HCT116 (cell line): ENCODE measurements at regions not wholly inside any gene's neighbourhood (a gene's known extent, or its start where the extent isn't known, plus 50 kb on each side); places are given as distances from the start of the nearest gene placed in this dataset.

ENCODE experiments used
- ATAC-seq: fragments of 200-7000 bp; cut with Tn5 transposase; 2 replicates; pipeline ENCODE4 v1.9.1; 2020; ENCODE audit warnings: mild to moderate bottlenecking, moderate library complexity
- BruUV-seq: library from RNA; stranded (reverse); fragments of 400-500 nt; replicated peaks from 2 replicates; lab custom pipeline; 2021; lab: Mats Ljungman, UMichigan
- CTCF ChIA-PET: fragments of 300-600 bp; sonication (Branson Sonifier 250); formaldehyde crosslinking; loops from one replicate; lab custom pipeline; 2021; ENCODE audit warnings: antibody characterized with exemption; lab: Charles Lee
- POLR2A ChIA-PET: fragments of 300-600, 350-600 bp; sonication (Branson Sonifier 250); formaldehyde crosslinking; loops from one replicate; lab custom pipeline; 2021; ENCODE audit warnings: antibody characterized with exemption; lab: Charles Lee
- RAD21 ChIA-PET, 2 experiments: fragments of 300-600 bp; sonication (Branson Sonifier 250); formaldehyde crosslinking; loops; one replicate each; lab custom pipeline; 2023; ENCODE audit warnings: low total read pairs in 2 of 2; ENCODE audit not compliant: uncharacterized antibody in 2 of 2, unreplicated experiment in 2 of 2, low non-redundant PET in 1 of 2; lab: Charles Lee
- DNase-seq: peaks from one replicate; pipeline ENCODE4 v3.0.0-alpha.2; 2010; ENCODE audit warnings: low read depth, low spot score
- H2AFZ ChIP-seq: fragments of 200-600 bp; shearing (Covaris generic), sonication (generic); 2 replicates; pipeline ENCODE4 v1.6.1; 2017; ENCODE audit warnings: low read depth, mixed run types, mixed read lengths, antibody characterized with exemption, low read length; ENCODE audit not compliant: poor library complexity, severe bottlenecking
- H3K27ac ChIP-seq: 2 replicates; pipeline ENCODE4 v1.5.1; 2012; ENCODE audit warnings: low read depth, low read length
- H3K27me3 ChIP-seq: fragments of 200-600 bp; sonication (generic); 2 replicates; pipeline ENCODE4 v1.6.1; 2016; ENCODE audit warnings: mixed run types, low read length, mixed read lengths; ENCODE audit not compliant: insufficient read depth
- H3K36me3 ChIP-seq, 2 experiments: fragments of 200-500 bp in 1 of 2; fragments of 200-600 bp in 1 of 2; sonication (Bioruptor generic) in 1 of 2; sonication (generic) in 1 of 2; 2 replicates each; pipeline versions ENCODE4 v1.5.1 to v1.6.1; 2014 to 2016; ENCODE audit warnings: low read length in 2 of 2, inconsistent platforms in 1 of 2, mixed read lengths in 1 of 2, mixed run types in 1 of 2; ENCODE audit not compliant: insufficient read depth in 2 of 2, control insufficient read depth in 1 of 2
- H3K4me1 ChIP-seq, 2 experiments: fragments of 200-600 bp in 1 of 2; sonication (generic) in 1 of 2; 2 replicates each; pipeline versions ENCODE4 v1.5.1 to v1.6.1; 2012 to 2017; ENCODE audit warnings: low read length in 2 of 2, inconsistent platforms in 1 of 2, mild to moderate bottlenecking in 1 of 2, mixed read lengths in 1 of 2, mixed run types in 1 of 2, moderate library complexity in 1 of 2; ENCODE audit not compliant: insufficient read depth in 2 of 2, control insufficient read depth in 1 of 2
- H3K4me2 ChIP-seq: fragments of 200-600 bp; sonication (generic); 2 replicates; pipeline ENCODE4 v1.6.1; 2017; ENCODE audit warnings: mixed run types, low read length, mixed read lengths
- H3K4me3 ChIP-seq, 2 experiments: fragments of 200-600 bp in 1 of 2; sonication (generic) in 1 of 2; replicated peaks in 1 of 2; 2 replicates each; pipeline ENCODE4 v1.5.1; 2011 to 2016; ENCODE audit warnings: low read length in 2 of 2, control low read depth in 1 of 2, low read depth in 1 of 2, mild to moderate bottlenecking in 1 of 2, mixed read lengths in 1 of 2, mixed run types in 1 of 2
- H3K79me2 ChIP-seq: fragments of 200-600 bp; sonication (generic); 2 replicates; pipeline ENCODE4 v1.6.1; 2017; ENCODE audit warnings: mild to moderate bottlenecking, mixed run types, low read length, moderate library complexity, mixed read lengths; ENCODE audit not compliant: insufficient read depth
- H3K9ac ChIP-seq: fragments of 200-600 bp; sonication (generic); 2 replicates; pipeline ENCODE4 v1.6.1; 2016; ENCODE audit warnings: low read length, mixed read lengths
- H3K9me2 ChIP-seq: fragments of 200-600 bp; sonication (generic), shearing (Covaris generic); 2 replicates; pipeline ENCODE4 v1.6.1; 2017; ENCODE audit warnings: mixed run types, mild to moderate bottlenecking, moderate library complexity; ENCODE audit not compliant: insufficient read depth
- H3K9me3 ChIP-seq, 2 experiments: fragments of 200-500 bp in 1 of 2; fragments of 200-600 bp in 1 of 2; sonication (Bioruptor generic) in 1 of 2; sonication (generic) in 1 of 2; 2 replicates each; pipeline ENCODE4 v1.6.1; 2014 to 2017; ENCODE audit warnings: low read length in 2 of 2, mixed read lengths in 2 of 2, inconsistent platforms in 1 of 2, low read depth in 1 of 2, mild to moderate bottlenecking in 1 of 2, mixed run types in 1 of 2, moderate library complexity in 1 of 2; ENCODE audit not compliant: control insufficient read depth in 1 of 2, insufficient read depth in 1 of 2
- H4K20me1 ChIP-seq: fragments of 200-600 bp; sonication (generic), shearing (Covaris generic); 2 replicates; pipeline ENCODE4 v1.6.1; 2017; ENCODE audit warnings: mixed run types, mild to moderate bottlenecking, moderate library complexity; ENCODE audit not compliant: insufficient read depth
- ATF3 ChIP-seq: IDR thresholded peaks from 2 replicates; pipeline ENCODE4 v1.6.1; 2012
- CBX3 ChIP-seq: IDR thresholded peaks from 2 replicates; pipeline ENCODE4 v1.6.1; 2012; ENCODE audit warnings: low read depth
- CEBPB ChIP-seq: IDR thresholded peaks from 2 replicates; pipeline ENCODE4 v1.6.1; 2012; ENCODE audit warnings: low read depth
- CTCF ChIP-seq, 3 experiments: fragments of 200-600 bp in 1 of 3; sonication (generic) in 1 of 3; IDR thresholded peaks in 2 of 3; conservative IDR thresholded peaks in 1 of 3; 2 replicates each; pipeline ENCODE4 v1.5.1; 2012 to 2017; ENCODE audit warnings: low read depth in 2 of 3, low read length in 2 of 3, antibody characterized with exemption in 1 of 3, borderline replicate concordance in 1 of 3, control low read depth in 1 of 3, mild to moderate bottlenecking in 1 of 3, mixed read lengths in 1 of 3, mixed run types in 1 of 3, moderate library complexity in 1 of 3; ENCODE audit not compliant: insufficient read depth in 1 of 3
- EGR1 ChIP-seq: IDR thresholded peaks from 2 replicates; pipeline ENCODE4 v1.6.1; 2012; ENCODE audit warnings: low read depth
- ELF1 ChIP-seq: IDR thresholded peaks from 2 replicates; pipeline ENCODE4 v1.6.1; 2012; ENCODE audit warnings: low read depth, borderline replicate concordance
- FOSL1 ChIP-seq: IDR thresholded peaks from 2 replicates; pipeline ENCODE4 v1.6.1; 2012; ENCODE audit warnings: low read depth
- RAD21 ChIP-seq: IDR thresholded peaks from 2 replicates; pipeline ENCODE4 v1.6.1; 2012; ENCODE audit warnings: low read depth, mild to moderate bottlenecking
- SIN3A ChIP-seq: IDR thresholded peaks from 2 replicates; pipeline ENCODE4 v1.6.1; 2012; ENCODE audit warnings: low read depth
- SP1 ChIP-seq: IDR thresholded peaks from 2 replicates; pipeline ENCODE4 v1.6.1; 2012; ENCODE audit warnings: low read depth
- SRF ChIP-seq: IDR thresholded peaks from 2 replicates; pipeline ENCODE4 v1.6.1; 2012; ENCODE audit warnings: low read depth
- TCF7L2 ChIP-seq: IDR thresholded peaks from 2 replicates; pipeline ENCODE4 v1.7.0; 2011; ENCODE audit warnings: borderline replicate concordance, inconsistent platforms; ENCODE audit not compliant: insufficient read depth, insufficient read length; ENCODE audit errors: extremely low read depth
- YY1 ChIP-seq: IDR thresholded peaks from 2 replicates; pipeline ENCODE4 v1.6.1; 2011; ENCODE audit warnings: low read length, low read depth, moderate library complexity, mild to moderate bottlenecking; ENCODE audit not compliant: insufficient replicate concordance; ENCODE audit errors: extremely low read depth
- ZBTB33 ChIP-seq: IDR thresholded peaks from 2 replicates; pipeline ENCODE4 v1.6.1; 2011; ENCODE audit warnings: mild to moderate bottlenecking, low read length, moderate library complexity; ENCODE audit not compliant: insufficient replicate concordance; ENCODE audit errors: extremely low read depth
- ZFX ChIP-seq: fragments of 450-650 bp; IDR thresholded peaks from 2 replicates; pipeline ENCODE4 v1.6.1; 2017
- ZNF274 ChIP-seq: fragments of 200-500 bp; sonication (Bioruptor generic); IDR thresholded peaks from 2 replicates; pipeline ENCODE4 v1.6.1; 2014; ENCODE audit warnings: mild to moderate bottlenecking, low read depth, low read length, inconsistent platforms
- intact Hi-C: fragments of 100-400 bp; cut with micrococcal nuclease; formaldehyde crosslinking; loops from 2 replicates; pipeline ENCODE4 v1.10.0; 2022
- TF ChIP-seq, protein P1 (sequence below): IDR thresholded peaks from 2 replicates; pipeline ENCODE4 v1.6.1; 2012; ENCODE audit warnings: low read depth
- TF ChIP-seq, protein P2 (sequence below): IDR thresholded peaks from 2 replicates; pipeline ENCODE4 v1.6.1; 2012

DNA sequence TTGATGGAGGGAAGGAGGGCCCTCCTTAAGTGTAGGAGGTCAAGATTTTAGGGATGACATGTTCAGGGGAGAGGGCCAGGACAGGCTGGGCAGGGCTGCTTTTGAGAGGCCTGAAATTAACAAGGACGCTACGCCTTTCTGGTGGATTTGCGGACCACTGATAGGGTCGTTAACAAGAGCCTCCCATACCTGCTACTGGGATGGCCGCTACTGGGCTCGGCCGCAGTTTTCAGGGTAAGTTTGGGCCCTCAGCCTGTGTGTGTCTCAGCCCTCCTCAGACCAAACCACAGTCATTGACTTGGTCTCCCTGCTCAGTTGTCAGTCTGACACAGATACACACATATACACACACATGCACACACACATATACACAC lies 180.9 kb downstream of the SMAD2 start:
- intact Hi-C loops, result loop anchor here (1.0 to 10.0 kb wide), 5 partner anchors 153 to 699 kb away; no protein-coding TSS in a partner anchor
- Histone ChIP-seq H3K4me1 (peaks cover 0 to 8% of the 10 kb centered on the region in 2 experiments; a peak in 2 of 4 replicates), H3K4me3 (no peak overlapping the region), H3K9me3 (no peaks in the 10 kb centered on the region), H3K4me2 (peak overlapping the region; percentile 23; the same call in 1 of the 2 replicates), H3K27ac (no peak overlapping the region), H3K36me3 (no peaks in the 10 kb centered on the region), H3K9ac (no peak overlapping the region), H4K20me1 (no peaks in the 10 kb centered on the region), H3K79me2 (no peaks in the 10 kb centered on the region), H3K9me2 (no peaks in the 10 kb centered on the region), H2AFZ (no peak overlapping the region), H3K27me3 (no peaks in the 10 kb centered on the region)
- ChIA-PET RAD21 (no interaction called here), CTCF (interaction anchor here (1.0 to 1.1 kb wide), 2 partner anchors 153 to 534 kb away, joined by 4 to 8 read pairs; no protein-coding TSS in a partner anchor), POLR2A (no interaction called here)
- DNase-seq, result no peak
- no peak for ATAC-seq
- no TSS peak for BruUV-seq
- TF ChIP-seq CEBPB (no peak), CTCF (IDR thresholded peaks at IDR 0.05 in 2 of 3, conservative IDR thresholded peaks at IDR 0.05 in 1 of 3; ENCODE audit: borderline replicate concordance in 1 of 3, insufficient read depth in 1 of 3, low read depth in 2 of 3, low read length in 2 of 3) (no peak), TCF7L2 (no peak), ZBTB33 (no peak), SIN3A (no peak), EGR1 (no peak), CBX3 (no peak), ATF3 (no peak), ELF1 (no peak), SRF (no peak), ZNF274 (no peak), SP1 (no peak), ZFX (no peak), YY1 (no peak), FOSL1 (no peak), RAD21 (no peak)
- TF ChIP-seq, protein P1, sequence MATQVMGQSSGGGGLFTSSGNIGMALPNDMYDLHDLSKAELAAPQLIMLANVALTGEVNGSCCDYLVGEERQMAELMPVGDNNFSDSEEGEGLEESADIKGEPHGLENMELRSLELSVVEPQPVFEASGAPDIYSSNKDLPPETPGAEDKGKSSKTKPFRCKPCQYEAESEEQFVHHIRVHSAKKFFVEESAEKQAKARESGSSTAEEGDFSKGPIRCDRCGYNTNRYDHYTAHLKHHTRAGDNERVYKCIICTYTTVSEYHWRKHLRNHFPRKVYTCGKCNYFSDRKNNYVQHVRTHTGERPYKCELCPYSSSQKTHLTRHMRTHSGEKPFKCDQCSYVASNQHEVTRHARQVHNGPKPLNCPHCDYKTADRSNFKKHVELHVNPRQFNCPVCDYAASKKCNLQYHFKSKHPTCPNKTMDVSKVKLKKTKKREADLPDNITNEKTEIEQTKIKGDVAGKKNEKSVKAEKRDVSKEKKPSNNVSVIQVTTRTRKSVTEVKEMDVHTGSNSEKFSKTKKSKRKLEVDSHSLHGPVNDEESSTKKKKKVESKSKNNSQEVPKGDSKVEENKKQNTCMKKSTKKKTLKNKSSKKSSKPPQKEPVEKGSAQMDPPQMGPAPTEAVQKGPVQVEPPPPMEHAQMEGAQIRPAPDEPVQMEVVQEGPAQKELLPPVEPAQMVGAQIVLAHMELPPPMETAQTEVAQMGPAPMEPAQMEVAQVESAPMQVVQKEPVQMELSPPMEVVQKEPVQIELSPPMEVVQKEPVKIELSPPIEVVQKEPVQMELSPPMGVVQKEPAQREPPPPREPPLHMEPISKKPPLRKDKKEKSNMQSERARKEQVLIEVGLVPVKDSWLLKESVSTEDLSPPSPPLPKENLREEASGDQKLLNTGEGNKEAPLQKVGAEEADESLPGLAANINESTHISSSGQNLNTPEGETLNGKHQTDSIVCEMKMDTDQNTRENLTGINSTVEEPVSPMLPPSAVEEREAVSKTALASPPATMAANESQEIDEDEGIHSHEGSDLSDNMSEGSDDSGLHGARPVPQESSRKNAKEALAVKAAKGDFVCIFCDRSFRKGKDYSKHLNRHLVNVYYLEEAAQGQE, result no peak
- TF ChIP-seq, protein P2, sequence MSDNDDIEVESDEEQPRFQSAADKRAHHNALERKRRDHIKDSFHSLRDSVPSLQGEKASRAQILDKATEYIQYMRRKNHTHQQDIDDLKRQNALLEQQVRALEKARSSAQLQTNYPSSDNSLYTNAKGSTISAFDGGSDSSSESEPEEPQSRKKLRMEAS, result no peak
